KMS-11 (cell line): ENCODE measurements at regions not wholly inside any gene's neighbourhood (a gene's known extent, or its start where the extent isn't known, plus 50 kb on each side); places are given as distances from the start of the nearest gene placed in this dataset.

Experiments
- H2AFZ ChIP-seq: fragments of 200-600 bp; sonication (generic); 2 replicates; pipeline ENCODE4 v1.6.1; 2016; ENCODE audit warnings: antibody characterized with exemption, mixed run types, low read depth
- H3K27ac ChIP-seq: fragments of 200-600 bp; sonication (generic); 2 replicates; pipeline ENCODE4 v1.6.1; 2016; ENCODE audit warnings: mild to moderate bottlenecking, mixed run types
- H3K27me3 ChIP-seq: fragments of 200-600 bp; sonication (generic); 2 replicates; pipeline ENCODE4 v1.6.1; 2017; ENCODE audit warnings: mild to moderate bottlenecking, low read depth, mixed run types, moderate library complexity; ENCODE audit not compliant: insufficient read depth
- H3K36me3 ChIP-seq: fragments of 200-600 bp; sonication (generic); 2 replicates; pipeline ENCODE4 v1.6.1; 2017; ENCODE audit warnings: mild to moderate bottlenecking, mixed run types; ENCODE audit not compliant: insufficient read depth
- H3K4me1 ChIP-seq: fragments of 200-600 bp; sonication (generic); 2 replicates; pipeline ENCODE4 v1.6.1; 2016; ENCODE audit warnings: mild to moderate bottlenecking, low read depth, mixed run types; ENCODE audit not compliant: poor library complexity, severe bottlenecking
- H3K4me2 ChIP-seq: fragments of 200-600 bp; sonication (generic); 2 replicates; pipeline ENCODE4 v1.7.0; 2016; ENCODE audit warnings: mild to moderate bottlenecking, mixed run types
- H3K4me3 ChIP-seq: fragments of 200-600 bp; sonication (generic); IDR thresholded peaks from 2 replicates; pipeline ENCODE4 v1.6.1; 2017; ENCODE audit warnings: low read depth, low read length, mixed read lengths; ENCODE audit not compliant: insufficient read depth
- H3K79me2 ChIP-seq: fragments of 200-600 bp; sonication (generic); 2 replicates; pipeline ENCODE4 v1.6.1; 2016; ENCODE audit warnings: low read depth, mixed run types; ENCODE audit not compliant: insufficient read depth
- H3K9ac ChIP-seq: fragments of 200-600 bp; sonication (generic); 2 replicates; pipeline ENCODE4 v1.6.1; 2016; ENCODE audit warnings: mild to moderate bottlenecking, mixed run types
- H4K20me1 ChIP-seq: fragments of 200-600 bp; sonication (generic); 2 replicates; pipeline ENCODE4 v1.6.1; 2016; ENCODE audit warnings: mild to moderate bottlenecking, mixed run types; ENCODE audit not compliant: insufficient read depth
- TF ChIP-seq, protein P1 (sequence below): fragments of 200-600 bp; sonication (generic); conservative IDR thresholded peaks from 2 replicates; pipeline ENCODE4 v1.6.1; 2017; ENCODE audit warnings: low read depth, mild to moderate bottlenecking, antibody characterized with exemption, low read length, moderate library complexity, mixed read lengths

DNA sequence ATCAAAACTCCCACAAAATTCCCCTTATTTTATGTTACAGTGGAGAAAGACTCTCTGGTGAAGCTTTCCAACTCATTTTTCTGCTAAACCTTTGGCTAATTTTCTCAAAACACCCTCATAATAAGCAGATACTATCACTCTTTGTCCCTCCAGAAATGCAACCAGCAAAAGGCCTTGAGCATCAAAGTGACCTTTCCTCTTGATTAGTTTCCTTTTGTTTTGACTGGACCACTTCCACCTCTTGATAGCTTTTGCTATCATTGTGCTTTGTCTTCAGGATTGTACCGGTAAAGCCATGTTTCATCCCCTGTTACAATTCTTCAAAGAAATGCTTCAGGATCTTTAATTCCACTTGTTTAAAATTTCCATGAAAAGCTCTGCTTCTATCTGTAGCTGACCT is 115.1 kb upstream of the SLC13A1 start:
- Histone ChIP-seq H2AFZ (no peak overlapping the region), H4K20me1 (no peaks in the 10 kb centered on the region), H3K4me2 (no peak overlapping the region), H3K4me3 (no peak overlapping the region), H3K27me3 (no peaks in the 10 kb centered on the region), H3K4me1 (no peaks in the 10 kb centered on the region), H3K9ac (no peak overlapping the region), H3K79me2 (no peaks in the 10 kb centered on the region), H3K27ac (no peak overlapping the region), H3K36me3 (no peaks in the 10 kb centered on the region)
- TF ChIP-seq, protein P1, sequence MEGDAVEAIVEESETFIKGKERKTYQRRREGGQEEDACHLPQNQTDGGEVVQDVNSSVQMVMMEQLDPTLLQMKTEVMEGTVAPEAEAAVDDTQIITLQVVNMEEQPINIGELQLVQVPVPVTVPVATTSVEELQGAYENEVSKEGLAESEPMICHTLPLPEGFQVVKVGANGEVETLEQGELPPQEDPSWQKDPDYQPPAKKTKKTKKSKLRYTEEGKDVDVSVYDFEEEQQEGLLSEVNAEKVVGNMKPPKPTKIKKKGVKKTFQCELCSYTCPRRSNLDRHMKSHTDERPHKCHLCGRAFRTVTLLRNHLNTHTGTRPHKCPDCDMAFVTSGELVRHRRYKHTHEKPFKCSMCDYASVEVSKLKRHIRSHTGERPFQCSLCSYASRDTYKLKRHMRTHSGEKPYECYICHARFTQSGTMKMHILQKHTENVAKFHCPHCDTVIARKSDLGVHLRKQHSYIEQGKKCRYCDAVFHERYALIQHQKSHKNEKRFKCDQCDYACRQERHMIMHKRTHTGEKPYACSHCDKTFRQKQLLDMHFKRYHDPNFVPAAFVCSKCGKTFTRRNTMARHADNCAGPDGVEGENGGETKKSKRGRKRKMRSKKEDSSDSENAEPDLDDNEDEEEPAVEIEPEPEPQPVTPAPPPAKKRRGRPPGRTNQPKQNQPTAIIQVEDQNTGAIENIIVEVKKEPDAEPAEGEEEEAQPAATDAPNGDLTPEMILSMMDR = no peak

DNA sequence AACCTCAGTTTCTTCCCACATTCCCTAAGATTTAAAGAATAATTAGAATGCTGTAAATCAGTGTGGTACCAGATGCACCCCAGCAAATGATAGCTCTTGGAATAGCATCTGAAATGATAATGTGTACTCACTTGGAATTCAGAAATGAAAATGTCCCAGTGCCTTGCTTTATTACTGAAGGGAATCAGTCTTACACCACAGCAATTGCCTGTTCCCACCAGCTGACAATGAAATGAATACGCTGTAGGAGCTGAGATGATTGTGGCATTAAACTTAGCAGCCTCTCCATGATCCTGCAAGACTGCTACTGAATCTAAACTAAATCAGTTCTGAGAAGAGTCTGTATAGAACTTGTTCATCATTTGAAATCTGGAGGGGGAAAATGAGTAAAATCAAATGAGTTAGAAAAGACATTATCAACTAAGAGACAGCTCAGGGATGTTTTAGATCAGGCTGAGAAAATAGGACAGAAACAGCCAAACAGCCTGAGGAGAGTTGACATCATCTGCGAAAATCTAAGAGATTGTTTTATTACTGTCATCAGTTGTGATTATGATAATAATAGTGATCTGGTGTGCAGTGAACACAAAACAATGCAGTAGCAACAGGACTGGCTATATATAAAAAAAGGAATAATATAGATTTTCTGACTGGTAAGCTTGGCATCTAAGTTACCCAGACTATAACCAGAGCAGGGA is 108.6 kb upstream of the SLC13A1 start:
- no peak overlapping the region for H3K4me2 ChIP-seq
- no peak overlapping the region for H3K27ac ChIP-seq
- no peak overlapping the region for H3K9ac ChIP-seq
- no peaks in the 10 kb centered on the region for H3K36me3 ChIP-seq
- no peaks in the 10 kb centered on the region for H4K20me1 ChIP-seq
- H3K79me2 ChIP-seq = no peaks in the 10 kb centered on the region
- no peaks in the 10 kb centered on the region for H3K27me3 ChIP-seq
- TF ChIP-seq, protein P1 = no peak
- no peak overlapping the region for H3K4me3 ChIP-seq
- no peak overlapping the region for H2AFZ ChIP-seq
- no peaks in the 10 kb centered on the region for H3K4me1 ChIP-seq

DNA sequence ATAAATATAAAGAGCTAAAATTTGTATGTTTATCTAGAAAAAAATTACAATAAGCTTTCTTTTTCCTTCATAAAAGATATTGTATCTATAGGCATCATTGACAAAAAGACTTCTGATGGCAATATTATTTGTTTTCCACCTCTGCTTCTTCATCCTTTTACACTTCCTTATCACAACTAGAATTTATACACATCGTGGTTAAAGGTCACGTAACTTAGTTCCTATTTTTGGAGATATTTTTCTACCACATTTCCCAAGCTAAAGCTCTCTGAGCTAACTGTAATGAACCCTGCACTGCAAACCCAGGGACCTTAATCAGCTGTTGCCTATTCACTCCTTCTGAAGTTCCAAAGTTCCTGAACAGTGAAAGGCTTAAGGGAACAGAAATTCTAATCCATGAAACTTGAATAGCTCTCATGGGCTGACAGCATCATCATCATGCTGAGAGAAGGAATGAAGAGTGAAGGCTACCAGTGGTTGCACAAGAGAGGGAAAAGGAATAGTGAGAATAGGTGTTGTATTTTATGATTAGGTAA is 106.1 kb upstream of the SLC13A1 start:
- Histone ChIP-seq H3K4me1 (no peaks in the 10 kb centered on the region), H3K79me2 (no peaks in the 10 kb centered on the region), H3K9ac (no peak overlapping the region), H3K27me3 (no peaks in the 10 kb centered on the region), H3K4me2 (no peak overlapping the region), H4K20me1 (no peaks in the 10 kb centered on the region), H3K4me3 (no peak overlapping the region), H3K36me3 (no peaks in the 10 kb centered on the region), H3K27ac (no peak overlapping the region), H2AFZ (no peak overlapping the region)
- TF ChIP-seq, protein P1 = no peak

DNA sequence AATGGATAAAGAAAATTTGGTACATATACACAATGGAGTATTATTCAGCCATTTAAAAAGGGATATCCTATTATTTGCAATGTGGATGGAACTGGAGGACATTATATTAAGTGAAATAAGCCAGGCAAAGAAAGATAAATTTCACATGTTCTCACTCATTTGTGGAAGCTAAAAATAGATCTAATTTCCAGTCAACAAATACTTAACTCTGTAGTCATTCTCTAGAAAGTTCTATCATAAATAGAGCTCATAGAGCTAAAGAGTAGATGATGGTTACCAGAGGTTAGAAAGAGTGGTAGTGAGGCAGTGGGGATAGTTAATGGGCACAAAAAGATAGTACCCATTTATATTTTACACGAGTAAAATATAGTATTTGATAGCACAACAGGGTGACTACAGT is 104.2 kb upstream of the SLC13A1 start:
- no peak overlapping the region for H2AFZ ChIP-seq
- H3K4me3 ChIP-seq = no peak overlapping the region
- no peak overlapping the region for H3K9ac ChIP-seq
- H3K4me1 ChIP-seq = no peaks in the 10 kb centered on the region
- no peaks in the 10 kb centered on the region for H3K36me3 ChIP-seq
- no peak overlapping the region for H3K27ac ChIP-seq
- TF ChIP-seq, protein P1 = no peak
- H4K20me1 ChIP-seq = no peaks in the 10 kb centered on the region
- no peak overlapping the region for H3K4me2 ChIP-seq
- no peaks in the 10 kb centered on the region for H3K79me2 ChIP-seq
- H3K27me3 ChIP-seq = no peaks in the 10 kb centered on the region
